ENCODE measurements at regions not wholly inside any gene's neighbourhood (a gene's known extent, or its start where the extent isn't known, plus 50 kb on each side); places are given as distances from the start of the nearest gene placed in this dataset.

GRCh38 chr5:124660229-124661093, 86.0 kb downstream of the ZNF608 start:
- TF ChIP-seq CTCF (optimal IDR thresholded peaks at IDR 0.05 in 1 of 3, IDR thresholded peaks at IDR 0.05 in 1 of 3, conservative IDR thresholded peaks at IDR 0.05 in 1 of 3; ENCODE audit: extremely low read depth in 1 of 3, insufficient read depth in 2 of 3, low read length in 3 of 3) (no peak), EZH2 (IDR thresholded peaks at IDR 0.05; ENCODE audit: low read length) (no peak)

Measured in keratinocyte (primary cell).